ENCODE measurements at regions not wholly inside any gene's neighbourhood (a gene's known extent, or its start where the extent isn't known, plus 50 kb on each side); places are given as distances from the start of the nearest gene placed in this dataset.

DNA sequence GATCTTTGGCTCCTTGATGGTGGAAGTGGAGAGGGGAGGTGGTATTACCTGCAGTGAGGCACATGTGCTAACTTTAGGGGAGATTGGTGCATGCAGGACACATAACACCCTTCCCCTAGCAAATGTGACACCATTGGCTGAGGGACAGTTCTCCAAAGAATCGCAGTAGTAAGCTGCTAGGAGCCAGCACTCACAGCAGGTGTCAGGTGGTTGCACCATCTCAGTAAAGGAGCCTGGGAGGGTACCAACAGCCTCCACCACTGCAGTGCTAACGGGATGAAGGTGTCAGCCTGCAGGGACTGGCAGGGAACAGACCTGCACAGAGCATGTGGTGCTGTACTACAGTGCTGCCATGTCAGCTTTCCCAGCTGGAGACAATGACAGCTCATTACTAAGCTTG lies 127.3 kb upstream of the PIEZO2 start:
- Histone ChIP-seq H3K36me3 (no peaks in the 10 kb centered on the region), H3K9me3 (no peaks in the 10 kb centered on the region), H3K4me1 (ENCODE audit: control insufficient read depth in 1 of 2, insufficient read depth in 1 of 2, low read depth in 1 of 2, low read length in 1 of 2) (no peaks in the 10 kb centered on the region), H3K27ac (no peak overlapping the region), H3K27me3 (no peaks in the 10 kb centered on the region), H3K4me3 (ENCODE audit: low read depth in 1 of 2, low read length in 1 of 2) (no peak overlapping the region)
- TF ChIP-seq CTCF (IDR thresholded peaks at IDR 0.05), result no peak

- H3K36me3 ChIP-seq, result no peaks in the 10 kb centered on the region
- no peaks in the 10 kb centered on the region for H3K9me3 ChIP-seq
- H3K4me1 ChIP-seq (ENCODE audit: control insufficient read depth in 1 of 2, insufficient read depth in 1 of 2, low read depth in 1 of 2, low read length in 1 of 2), result no peaks in the 10 kb centered on the region
- H3K27ac ChIP-seq, result no peak overlapping the region
- no peak for TF ChIP-seq CTCF (IDR thresholded peaks at IDR 0.05)
- H3K4me3 ChIP-seq (ENCODE audit: low read depth in 1 of 2, low read length in 1 of 2), result no peak overlapping the region
- no peaks in the 10 kb centered on the region for H3K27me3 ChIP-seq
Observed at GRCh38 chr18:11274144-11274794, 124.9 kb upstream of the PIEZO2 start.

- TF ChIP-seq CTCF (IDR thresholded peaks at IDR 0.05), result no peak
- Histone ChIP-seq H3K36me3 (no peaks in the 10 kb centered on the region), H3K4me3 (ENCODE audit: low read depth in 1 of 2, low read length in 1 of 2) (no peak overlapping the region), H3K27me3 (no peaks in the 10 kb centered on the region), H3K9me3 (no peaks in the 10 kb centered on the region), H3K27ac (no peak overlapping the region), H3K4me1 (ENCODE audit: control insufficient read depth in 1 of 2, insufficient read depth in 1 of 2, low read depth in 1 of 2, low read length in 1 of 2) (no peaks in the 10 kb centered on the region)
Observed at GRCh38 chr18:11272516-11272915, 123.1 kb upstream of the PIEZO2 start.

GRCh38 chr18:11271954-11272353 lies 122.6 kb upstream of the PIEZO2 start:
- TF ChIP-seq CTCF (IDR thresholded peaks at IDR 0.05), result no peak
- Histone ChIP-seq H3K4me1 (ENCODE audit: control insufficient read depth in 1 of 2, insufficient read depth in 1 of 2, low read depth in 1 of 2, low read length in 1 of 2) (no peaks in the 10 kb centered on the region), H3K27ac (no peak overlapping the region), H3K9me3 (no peaks in the 10 kb centered on the region), H3K4me3 (ENCODE audit: low read depth in 1 of 2, low read length in 1 of 2) (no peak overlapping the region), H3K27me3 (no peaks in the 10 kb centered on the region), H3K36me3 (no peaks in the 10 kb centered on the region)

- TF ChIP-seq CTCF (IDR thresholded peaks at IDR 0.05), result no peak
- Histone ChIP-seq H3K27me3 (no peaks in the 10 kb centered on the region), H3K4me3 (ENCODE audit: low read depth in 1 of 2, low read length in 1 of 2) (no peak overlapping the region), H3K4me1 (ENCODE audit: control insufficient read depth in 1 of 2, insufficient read depth in 1 of 2, low read depth in 1 of 2, low read length in 1 of 2) (no peaks in the 10 kb centered on the region), H3K9me3 (no peaks in the 10 kb centered on the region), H3K27ac (no peak overlapping the region), H3K36me3 (no peaks in the 10 kb centered on the region)
Observed at GRCh38 chr18:11269257-11269656, 119.9 kb upstream of the PIEZO2 start.

Data from neutrophil (primary cell).